ENCODE measurements at regions not wholly inside any gene's neighbourhood (a gene's known extent, or its start where the extent isn't known, plus 50 kb on each side); places are given as distances from the start of the nearest gene placed in this dataset.

DNA sequence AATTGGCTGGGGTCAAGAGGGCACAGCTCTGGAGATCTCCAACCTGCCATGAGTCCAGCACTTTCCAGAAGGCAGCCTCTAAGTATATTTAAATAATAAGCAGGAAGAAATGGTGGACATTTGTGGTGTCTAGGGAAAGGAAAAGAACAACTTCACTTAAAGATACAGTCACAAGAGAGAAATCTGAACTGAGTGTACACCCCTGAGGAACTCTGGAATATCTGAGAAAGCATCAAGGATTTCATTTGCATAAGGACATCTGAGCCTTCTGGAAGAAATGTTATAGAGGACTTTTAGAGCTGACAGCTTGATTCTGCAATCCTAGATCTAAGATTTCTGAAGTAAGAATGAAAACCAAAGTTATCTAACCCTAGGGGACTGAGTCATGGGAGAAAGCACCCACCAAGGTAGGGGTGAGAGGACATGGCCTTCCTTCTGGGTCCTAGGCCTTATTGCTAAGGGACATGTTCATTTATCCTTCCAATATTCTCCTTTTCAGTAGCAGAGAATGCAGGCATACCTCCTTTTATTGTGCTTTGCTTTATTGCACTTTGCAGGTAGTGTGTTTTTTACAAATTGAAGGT is 253.4 kb upstream of the SLC24A2 start:
- no peak for DNase-seq (ENCODE audit: low read depth)

DNA sequence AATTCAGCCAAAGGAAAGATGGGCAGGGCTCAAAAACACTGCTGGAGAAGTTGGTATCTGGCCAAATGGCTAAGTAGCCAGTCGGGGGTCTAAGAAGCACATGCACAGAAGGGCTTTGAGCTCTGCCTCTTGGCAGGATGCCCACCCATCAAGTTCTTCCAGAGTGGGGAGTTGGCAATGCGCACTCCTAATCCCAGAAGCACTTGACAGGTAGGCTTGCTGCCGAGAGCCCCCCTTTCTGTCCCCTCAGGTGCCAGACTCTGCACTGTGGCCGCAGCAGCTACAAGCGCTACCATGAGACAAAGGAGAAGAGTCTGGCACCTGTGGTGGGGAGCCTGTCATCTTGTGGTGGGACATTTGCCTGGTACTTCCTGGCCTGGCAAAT is 252.9 kb upstream of the SLC24A2 start:
- no peak for DNase-seq (ENCODE audit: low read depth)

DNA sequence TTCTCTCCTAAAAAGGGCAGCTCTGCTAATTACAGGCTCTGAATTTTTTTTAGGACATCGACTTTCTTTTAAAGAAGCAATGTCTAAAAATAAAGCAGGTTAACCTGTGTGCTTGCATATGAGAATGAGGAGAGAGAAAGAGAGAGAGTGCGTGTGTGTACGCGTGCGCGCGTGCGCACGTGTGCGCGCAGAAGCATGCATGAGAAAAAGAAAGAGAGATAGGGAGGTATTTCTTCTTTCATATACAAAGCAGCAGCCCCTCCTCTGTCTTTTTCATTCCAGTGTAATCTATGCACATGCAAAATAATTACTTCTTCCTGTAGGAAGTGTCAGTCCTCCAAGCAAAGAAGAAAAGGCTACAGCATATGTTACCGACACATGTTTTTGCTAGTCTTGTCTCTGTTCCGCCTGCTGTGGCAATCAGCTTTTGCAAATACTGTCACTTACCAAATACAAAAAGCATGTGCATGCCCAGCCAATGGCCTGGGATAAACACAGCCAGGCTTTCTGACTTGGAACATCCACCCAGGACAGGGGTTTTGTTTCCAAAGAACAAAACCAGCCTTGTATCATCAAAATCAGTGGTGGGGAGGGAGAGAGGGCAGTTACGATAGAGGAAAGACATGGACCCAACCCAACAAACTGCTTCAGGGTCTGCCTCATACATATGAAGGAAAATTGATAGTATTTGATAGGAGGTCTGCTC is 252.3 kb upstream of the SLC24A2 start:
- no peak for DNase-seq (ENCODE audit: low read depth)

DNA sequence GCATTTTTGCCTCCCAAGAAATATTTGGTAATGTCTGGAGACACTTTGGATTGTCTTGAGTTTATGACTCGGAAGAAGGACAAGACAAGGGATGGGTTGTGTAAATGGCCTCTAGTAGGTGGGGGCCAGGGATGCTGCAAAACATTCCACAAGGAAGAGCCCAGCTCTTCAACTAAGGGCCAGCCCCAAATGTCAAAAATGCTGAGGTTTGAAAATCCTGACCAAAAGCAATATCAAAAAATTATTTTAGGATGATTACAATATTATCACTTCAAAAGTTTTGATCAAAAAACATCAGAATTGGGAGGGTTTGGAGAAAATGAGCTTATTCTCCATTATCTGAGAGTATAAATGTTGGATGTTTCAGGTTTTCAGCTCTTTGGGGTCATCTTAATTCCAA is 248.9 kb upstream of the SLC24A2 start:
- no peak for DNase-seq (ENCODE audit: low read depth)

DNA sequence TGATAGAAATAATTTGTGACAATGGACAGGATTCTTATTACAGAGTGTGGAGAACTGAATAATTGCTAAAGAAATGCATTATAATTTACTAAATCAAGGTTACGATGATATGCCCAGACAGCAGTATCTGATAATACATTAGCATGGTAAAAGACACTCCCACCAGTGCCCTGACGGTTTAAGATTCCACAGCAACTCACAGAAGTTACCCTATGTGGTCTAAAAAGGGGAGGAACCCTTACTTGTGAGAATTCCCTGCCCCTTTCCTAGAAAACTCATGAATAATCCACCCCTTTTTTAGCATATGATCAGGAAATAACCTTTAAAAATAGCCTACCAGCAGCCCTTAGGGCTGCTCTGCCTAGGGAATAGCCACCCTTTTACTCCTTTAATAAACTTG is 244.7 kb upstream of the SLC24A2 start:
- no peak for DNase-seq (ENCODE audit: low read depth)

DNA sequence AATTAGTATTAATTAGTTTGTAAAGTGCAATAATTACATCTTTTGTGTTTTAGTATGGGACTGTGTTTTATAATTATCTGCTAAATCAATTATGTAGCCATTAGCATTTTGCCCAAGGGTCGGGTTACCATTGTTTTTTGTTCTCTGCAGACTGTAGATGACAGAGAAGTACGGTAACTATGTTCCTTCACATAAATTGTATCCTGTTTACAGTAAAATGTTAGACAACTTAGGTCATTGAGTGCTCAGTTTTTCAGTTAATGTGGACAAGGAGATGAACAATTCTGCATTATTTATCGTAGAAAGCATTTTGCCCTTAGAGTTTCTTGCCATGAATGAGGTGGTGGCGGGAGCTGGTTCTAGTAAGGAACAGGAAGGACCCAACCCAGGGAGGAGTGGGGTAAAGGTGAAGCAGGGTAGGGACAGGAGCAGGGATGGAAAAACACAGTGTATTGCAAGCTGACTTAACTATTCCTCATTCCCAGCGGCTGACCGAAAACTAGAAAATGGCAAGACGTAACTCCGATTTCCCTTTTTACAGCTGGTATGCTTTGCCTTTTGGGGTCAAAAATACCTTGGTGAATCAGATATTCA is 243.7 kb upstream of the SLC24A2 start:
- no peak for DNase-seq (ENCODE audit: low read depth)

DNA sequence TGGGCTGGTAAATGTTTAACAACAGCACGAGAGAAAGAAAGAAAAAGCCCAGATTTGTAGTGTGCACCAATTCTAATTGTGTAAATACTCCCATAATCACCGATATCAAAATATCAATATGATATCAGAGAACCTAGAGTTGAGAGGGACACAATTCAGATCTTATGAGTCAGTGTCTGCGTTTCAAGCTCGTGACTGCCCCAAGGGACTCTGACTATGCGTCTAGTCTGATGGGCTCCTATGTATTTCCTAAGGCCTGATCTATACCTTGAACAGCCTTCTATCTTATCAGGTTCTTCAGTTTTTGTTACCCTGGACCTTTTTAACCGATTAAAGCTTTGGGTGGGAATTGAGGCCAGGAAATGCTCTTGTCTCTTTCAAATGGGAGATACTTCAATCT is 243.0 kb upstream of the SLC24A2 start:
- DNase-seq (ENCODE audit: low read depth), result no peak

DNA sequence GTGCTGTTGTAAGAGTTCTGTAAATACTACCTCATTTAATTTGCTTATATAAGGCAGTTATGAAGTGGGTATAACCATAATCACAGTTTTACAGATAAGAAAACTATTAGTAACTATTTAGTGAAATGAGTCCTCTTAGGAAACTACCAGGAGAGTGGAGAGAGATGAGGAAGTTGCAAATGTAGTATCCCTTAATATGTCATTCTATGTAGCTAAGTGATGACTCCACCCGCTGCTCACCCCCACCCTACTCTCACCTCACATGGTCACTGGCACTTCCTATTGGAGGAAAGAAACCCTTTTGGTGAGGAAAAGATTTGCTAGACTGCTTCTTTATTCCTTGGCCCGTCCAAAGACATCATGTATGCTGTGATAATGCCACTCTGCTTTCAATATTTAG is 241.8 kb upstream of the SLC24A2 start:
- no peak for DNase-seq (ENCODE audit: low read depth)

DNA sequence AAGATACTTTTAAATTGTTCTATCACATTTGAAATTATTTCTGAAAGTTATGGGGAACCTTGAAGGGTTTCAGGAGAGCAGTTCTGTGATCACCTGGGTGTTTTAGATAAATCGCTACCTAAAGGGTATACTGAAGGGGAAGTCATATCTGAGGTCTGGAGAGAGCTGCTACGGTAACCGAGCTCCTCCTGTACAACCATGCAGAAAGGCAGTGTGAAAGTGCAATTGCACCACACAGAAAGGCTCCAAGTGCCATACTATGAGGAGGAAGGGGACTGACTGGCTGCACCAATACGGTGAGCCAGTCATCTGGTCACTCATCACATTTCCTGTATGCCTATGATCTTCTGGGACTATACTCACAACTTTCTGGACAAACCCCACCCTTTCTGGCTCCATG is 241.4 kb upstream of the SLC24A2 start:
- DNase-seq (ENCODE audit: low read depth), result no peak

DNA sequence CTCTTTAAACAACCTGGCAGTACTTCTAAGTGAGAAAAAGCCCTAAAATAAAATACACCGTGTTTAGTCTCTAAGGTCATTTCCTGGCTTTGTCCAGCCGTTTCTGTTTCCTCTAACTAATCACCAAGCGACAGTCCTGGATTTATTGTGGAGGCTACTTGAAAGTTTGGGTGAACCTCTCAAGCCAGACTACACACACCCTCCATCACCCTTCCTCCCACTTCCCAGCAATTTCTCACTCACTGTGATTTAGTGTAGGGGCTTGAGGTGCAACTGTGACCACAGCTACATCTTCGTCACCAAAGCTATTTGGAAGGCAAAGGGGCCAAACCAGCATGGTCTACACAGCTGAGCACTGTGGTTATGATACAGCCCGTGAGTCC is 240.0 kb upstream of the SLC24A2 start:
- DNase-seq (ENCODE audit: low read depth), result no peak

DNA sequence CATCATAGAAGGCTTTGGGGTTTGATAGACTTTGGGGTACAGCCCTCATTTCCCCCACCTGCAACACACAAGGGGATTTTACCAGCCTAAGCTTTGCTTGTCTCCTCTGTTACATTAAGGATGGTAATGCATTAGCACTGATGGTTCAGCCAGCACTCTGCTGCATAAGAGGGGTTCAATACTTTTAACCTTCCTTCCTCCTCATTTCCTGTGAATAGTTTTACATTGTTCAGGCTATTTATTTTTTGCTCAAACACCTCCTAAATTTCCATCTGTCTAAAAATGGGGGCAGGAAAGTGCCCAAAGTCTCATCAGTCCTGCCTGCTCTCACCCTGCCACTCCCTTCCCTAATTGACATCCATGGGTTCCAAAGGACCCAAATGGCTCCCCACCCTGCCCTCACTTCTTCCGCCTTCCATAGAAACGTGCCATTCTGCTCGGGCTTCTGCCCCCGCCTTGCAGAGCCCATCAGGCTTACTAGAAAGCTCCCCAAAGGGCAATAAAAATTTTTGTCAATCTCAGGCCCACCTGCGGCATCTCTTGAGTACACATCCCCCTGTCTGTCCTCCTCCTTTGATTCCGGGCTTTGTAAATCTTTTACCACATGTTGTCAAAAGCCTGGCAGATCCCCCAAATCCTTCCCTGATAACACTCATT is 239.5 kb upstream of the SLC24A2 start:
- no peak for DNase-seq (ENCODE audit: low read depth)

DNA sequence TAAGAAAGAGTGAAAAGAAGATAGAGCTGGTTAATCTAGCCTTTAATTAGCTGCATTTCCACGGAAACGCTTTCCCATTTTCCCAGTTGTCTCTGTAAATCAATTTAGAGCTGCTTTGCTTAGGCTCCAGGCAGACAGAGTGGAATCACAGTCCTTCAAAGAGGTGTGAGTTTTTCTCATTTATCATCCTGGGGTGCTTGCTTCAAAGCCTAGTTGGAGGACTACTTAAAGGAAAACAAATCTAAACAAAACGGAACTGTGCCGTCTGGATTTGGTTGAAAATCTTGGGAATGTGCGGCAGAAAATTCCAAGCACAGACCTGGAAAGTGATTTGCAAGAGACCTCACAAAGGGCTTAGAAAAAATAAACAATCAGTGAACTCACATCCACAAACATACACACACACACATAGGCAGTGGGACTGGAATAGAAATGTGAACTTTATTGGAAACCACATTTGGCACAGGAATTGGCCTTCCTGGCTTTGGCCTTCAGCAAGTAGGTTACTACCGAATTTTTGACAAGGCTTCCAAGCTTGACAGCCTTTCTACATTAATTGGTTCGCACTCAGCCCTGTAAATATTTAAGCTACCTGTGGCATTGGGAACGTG is 235.2 kb upstream of the SLC24A2 start:
- DNase-seq (ENCODE audit: low read depth), result no peak

DNA sequence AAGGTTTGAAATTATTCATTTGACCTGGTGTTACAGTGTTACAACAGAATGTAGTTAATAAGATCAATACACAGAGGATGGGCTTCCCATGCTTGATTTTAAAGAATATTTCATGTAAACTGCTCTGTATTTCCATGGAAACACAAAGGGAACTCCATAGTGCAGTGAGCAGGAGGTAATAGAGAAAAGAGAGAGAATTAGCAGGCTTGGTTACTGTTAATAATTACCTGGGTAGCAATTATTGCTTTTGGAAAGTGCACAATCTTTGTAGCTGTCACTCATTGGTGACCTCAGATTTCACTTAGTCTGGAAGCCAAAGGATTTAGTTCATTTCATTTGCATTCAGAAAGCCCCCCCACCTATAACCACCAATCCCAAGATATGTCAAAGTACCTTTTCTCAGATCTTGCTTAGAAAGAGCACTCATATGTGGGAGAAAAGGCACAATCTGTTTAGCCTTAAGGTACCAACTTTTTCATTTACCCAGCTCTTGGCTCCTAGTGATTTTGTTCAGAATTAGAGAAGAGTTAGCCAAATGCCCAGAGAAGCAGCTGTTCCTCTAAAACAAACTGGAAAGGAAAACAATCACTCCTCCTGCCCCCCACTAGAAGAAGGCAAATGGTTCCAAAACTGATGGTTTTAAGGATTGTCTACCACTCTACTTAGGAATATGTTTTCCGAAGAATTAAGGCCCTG is 234.5 kb upstream of the SLC24A2 start:
- DNase-seq (ENCODE audit: low read depth), result no peak

DNA sequence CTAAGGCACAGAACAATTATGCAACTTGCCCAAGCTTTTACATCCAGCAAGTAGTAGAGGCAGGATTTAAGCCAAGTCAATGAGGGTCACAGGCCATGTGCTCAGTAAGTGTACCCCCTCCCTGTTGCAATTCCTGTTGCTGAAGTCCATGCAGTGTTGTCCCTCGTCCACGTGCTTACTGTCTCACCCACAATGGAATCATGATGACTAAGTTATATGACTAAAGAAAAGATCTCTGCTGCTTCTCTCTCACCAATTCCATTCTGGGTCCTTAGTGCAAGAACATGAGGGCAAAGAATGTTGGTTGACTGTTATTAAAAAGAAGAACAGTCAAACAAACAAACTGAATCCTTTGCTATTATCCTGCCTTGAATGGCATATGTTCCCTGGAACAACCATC is 233.6 kb upstream of the SLC24A2 start:
- DNase-seq (ENCODE audit: low read depth), result no peak

DNA sequence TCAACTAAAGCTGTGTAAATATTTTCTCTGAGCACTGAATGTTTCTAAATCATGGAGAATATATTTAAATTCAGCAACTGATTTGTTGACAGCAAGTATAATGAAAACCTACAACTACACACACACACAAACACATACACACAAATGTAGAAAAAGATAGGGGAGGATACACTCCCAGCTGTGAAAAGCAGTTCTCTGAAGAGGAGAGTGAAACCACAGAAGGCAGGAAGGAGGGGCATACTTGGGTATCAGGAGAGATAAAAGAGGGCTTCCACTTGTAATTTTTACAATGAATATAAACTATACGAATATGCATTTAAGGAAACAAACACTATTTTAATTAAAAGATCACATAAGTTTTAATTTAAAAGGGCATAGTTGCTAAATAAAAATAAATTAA is 227.8 kb upstream of the SLC24A2 start:
- DNase-seq (ENCODE audit: low read depth), result no peak

DNA sequence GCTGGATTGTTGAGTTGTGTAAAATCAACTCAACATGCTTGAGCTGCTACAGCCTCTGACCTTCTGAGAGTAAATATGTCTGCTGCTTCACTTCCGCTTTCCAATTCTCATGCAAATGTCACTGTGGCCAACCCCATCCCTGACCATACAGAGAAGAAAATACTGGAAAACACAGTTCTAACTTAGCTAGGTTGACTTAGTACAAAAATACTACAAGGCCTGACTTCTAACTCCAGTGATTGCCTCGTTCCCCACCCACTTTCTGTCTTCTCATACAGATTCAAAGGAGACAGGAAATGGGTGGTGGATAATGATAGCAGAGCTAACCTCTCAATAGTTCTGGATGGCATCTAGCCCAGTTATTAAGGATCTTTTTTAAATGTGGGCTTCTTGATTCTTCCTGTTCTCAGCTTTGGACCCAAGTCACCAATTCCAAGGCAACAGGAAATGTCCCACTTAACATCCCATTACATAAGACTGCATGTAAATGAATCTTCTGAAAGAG is 226.6 kb upstream of the SLC24A2 start:
- no peak for DNase-seq (ENCODE audit: low read depth)

DNA sequence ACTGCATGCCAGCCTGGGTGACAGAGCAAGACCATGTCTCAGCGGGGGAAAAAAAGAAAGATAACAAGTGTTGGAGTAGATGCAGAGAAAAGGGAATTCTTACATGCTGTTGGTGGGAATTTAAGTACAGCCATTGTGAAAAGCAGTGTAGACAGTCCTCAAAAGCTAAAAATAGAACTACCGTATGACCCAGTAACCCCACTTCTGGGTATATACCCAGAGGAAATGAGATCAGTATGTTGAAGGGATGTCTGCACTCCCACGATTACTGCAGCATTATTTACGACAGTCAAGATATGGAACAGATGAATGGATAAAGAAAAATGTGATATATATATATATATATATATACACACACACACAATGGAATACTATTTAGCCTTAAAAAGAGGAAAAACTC is 225.3 kb upstream of the SLC24A2 start:
- DNase-seq (ENCODE audit: low read depth), result no peak

DNA sequence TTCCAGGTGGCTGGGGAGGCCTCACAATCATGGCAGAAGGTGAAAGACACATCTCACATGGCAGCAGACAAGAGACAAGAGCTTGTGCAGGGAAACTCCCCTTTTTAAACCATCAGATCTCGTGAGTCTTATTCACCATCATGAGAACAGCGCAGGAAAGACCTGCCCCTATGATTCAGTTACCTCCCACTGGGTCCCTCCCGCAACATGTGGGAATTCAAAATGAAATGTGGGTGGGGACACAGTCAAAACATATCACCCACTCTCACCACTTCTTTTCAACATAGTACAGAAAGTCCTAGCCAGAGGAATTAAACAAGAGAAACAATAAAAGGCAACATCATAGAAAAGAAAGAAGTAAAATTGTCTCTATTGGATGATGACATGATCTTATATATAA is 223.4 kb upstream of the SLC24A2 start:
- no peak for DNase-seq (ENCODE audit: low read depth)

DNA sequence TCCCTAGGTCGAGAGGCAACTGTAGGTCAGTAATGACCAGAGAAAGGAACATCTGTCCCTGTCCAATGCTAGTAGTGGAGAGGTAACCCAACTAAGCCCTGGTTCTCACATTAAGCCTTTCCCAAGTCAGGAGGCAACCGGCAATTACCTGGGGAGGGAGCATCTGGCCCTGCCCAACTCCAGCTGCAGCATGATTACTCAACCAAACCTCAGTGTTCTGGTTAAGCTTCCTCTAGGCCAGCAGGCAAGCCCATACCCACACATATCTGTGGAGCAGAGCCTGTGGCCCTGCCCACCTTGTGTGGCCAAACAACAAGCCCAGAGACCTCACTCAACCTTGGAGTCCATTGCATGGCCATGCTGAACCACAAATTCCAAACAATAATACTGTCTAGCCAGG is 220.8 kb upstream of the SLC24A2 start:
- no peak for DNase-seq (ENCODE audit: low read depth)

DNA sequence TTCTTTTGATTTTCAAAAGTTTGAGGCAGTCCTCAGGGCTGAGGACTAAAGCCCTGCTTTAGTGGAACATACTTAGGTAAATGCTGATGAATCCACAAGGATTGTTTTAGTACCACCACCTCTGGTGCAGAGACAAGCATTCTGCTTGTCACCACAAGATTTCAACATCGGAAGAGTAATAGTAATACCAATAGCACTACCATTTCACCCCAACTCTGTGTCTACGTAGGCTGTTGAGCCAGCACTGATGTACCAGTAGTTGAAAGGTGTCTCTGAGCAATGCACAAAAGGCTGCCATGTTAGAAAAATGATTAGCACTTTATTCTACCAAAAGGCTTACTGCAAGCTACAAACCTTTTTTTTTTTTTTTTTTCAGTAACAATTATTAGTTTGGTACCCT is 213.2 kb upstream of the SLC24A2 start:
- no peak for DNase-seq (ENCODE audit: low read depth)

DNA sequence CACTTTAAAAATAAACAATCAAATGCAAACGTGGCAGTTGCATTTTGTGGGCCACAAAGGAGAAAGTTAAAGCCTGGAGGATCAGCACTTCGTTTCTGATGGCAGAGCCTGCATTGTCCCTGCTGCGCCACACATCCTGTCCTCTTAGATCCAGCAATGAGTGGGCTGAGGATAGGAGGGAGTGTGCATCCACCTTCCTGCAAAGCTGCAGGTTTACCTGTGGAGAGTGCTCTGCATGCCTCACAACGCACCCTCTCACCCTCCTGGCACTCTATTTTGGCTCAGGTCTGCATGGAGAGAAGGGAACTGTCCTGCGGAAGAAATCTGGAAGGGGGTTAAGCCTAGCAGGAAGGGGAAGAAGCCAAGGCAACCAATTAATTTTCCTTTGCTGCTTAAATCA is 212.2 kb upstream of the SLC24A2 start:
- DNase-seq (ENCODE audit: low read depth), result no peak

DNA sequence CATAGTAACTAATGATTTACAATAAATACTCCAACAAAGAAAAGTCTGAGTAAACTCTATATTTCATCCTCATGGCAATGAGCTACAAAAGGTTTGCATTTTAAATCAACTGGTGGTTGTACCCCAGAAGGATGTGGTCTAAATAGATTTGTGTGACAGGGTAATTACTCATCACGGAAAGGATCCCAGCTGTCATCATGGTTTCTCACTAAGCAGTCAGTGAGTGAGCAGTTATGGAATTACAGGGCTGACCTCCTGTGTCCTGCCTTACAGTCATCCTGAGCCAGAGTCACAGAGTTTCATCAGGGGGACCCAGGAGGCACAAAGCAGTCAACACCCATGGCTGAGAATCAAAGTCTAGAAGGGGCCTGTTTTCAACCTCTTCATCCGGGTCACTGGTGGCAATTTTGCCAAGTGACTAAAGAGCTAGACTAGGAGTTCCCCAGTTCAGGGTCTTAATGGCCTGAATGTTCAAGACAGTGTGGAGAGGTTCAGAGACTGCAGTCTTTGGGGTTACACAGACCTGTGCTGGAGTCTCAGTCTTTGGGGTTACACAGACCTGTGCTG is 210.7 kb upstream of the SLC24A2 start:
- peak; percentile 69 for DNase-seq (ENCODE audit: low read depth)

Data from HS-27A (cell line).